Activated CD4-positive, alpha-beta memory T cell treated with anti-CD3 and anti-CD28 coated beads, Interleukin-2, amount 10 ng/mL, durations not matched to agents 7 days and 5 days (primary cell): ENCODE measurements at regions not wholly inside any gene's neighbourhood (a gene's known extent, or its start where the extent isn't known, plus 50 kb on each side); places are given as distances from the start of the nearest gene placed in this dataset.
"Not testable (repeated sequence)": the region's sequence is repeated elsewhere in the genome, so short reads cannot be mapped to it uniquely, and the experiment has no call there.

Experiments
- CTCF ChIA-PET: fragments of 350-600 bp; sonication (Branson Sonifier 250); formaldehyde crosslinking; loops from one replicate; lab custom pipeline; 2021; ENCODE audit warnings: antibody characterized with exemption, inconsistent platforms; lab: Charles Lee
- POLR2A ChIA-PET: fragments of 350-600 bp; sonication (Branson Sonifier 250); formaldehyde crosslinking; loops from one replicate; lab custom pipeline; 2021; ENCODE audit warnings: antibody characterized with exemption; lab: Charles Lee
- DNase-seq: peaks from one replicate; pipeline ENCODE4 v3.0.0-alpha.2; 2020
- H3K27ac Mint-ChIP-seq: one replicate; pipeline ENCODE4 v1.8.0; 2021; ENCODE audit warnings: mild to moderate bottlenecking, mixed read lengths
- H3K27me3 Mint-ChIP-seq: one replicate; pipeline ENCODE4 v1.8.0; 2021; ENCODE audit warnings: mixed read lengths
- H3K36me3 Mint-ChIP-seq: one replicate; pipeline ENCODE4 v1.8.0; 2021; ENCODE audit warnings: low read depth, mixed read lengths
- H3K4me1 Mint-ChIP-seq: one replicate; pipeline ENCODE4 v1.8.0; 2021; ENCODE audit warnings: mixed read lengths
- H3K4me3 Mint-ChIP-seq: one replicate; pipeline ENCODE4 v1.8.0; 2021; ENCODE audit warnings: mild to moderate bottlenecking, mixed read lengths
- H3K9me3 Mint-ChIP-seq: one replicate; pipeline ENCODE4 v1.8.0; 2021; ENCODE audit warnings: mixed read lengths

GRCh38 chr13:50735071-50735470 lies 108.4 kb downstream of the DLEU7 start:
- H3K27me3 Mint-ChIP-seq = no peaks in the 10 kb centered on the region
- no peak overlapping the region for H3K4me3 Mint-ChIP-seq
- no peaks in the 10 kb centered on the region for H3K36me3 Mint-ChIP-seq
- peaks cover 13% of the 10 kb centered on the region for H3K4me1 Mint-ChIP-seq
- ChIA-PET CTCF (no interaction called here), POLR2A (no interaction called here)
- peaks cover 8% of the 10 kb centered on the region for H3K9me3 Mint-ChIP-seq
- no peak overlapping the region for H3K27ac Mint-ChIP-seq
- no peak for DNase-seq

DNA sequence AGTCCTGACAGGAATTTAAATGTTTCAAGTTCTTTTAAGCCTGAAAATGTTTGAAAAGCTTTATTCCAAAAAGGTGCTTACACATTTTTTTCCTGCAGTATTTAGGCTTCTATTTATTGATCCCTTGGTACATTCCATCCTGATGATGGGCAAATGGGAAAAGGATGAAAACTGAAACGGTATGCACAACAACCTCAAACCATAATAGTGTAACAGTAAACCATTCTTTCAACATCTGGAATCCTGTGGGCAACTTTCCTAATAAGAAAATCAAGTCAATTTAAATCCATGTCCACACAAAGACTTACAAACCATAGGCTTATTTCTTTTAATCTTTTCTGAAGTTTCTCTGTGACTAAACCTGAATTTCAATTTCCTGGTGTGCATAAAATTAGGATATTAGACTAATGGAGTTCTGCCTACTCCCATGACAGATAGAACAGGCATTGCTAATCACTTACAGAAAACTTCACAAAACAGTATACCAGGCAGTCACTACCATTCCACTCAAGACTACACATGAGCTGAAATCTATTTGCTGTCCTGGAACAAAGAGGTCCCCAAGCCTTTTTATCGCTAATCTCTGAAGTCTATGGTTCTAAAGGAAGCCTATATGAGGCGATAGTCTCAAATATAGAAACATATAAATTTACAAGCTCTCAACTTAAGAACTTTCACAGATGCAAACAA lies 103.3 kb downstream of the DLEU7 start:
- CTCF ChIA-PET = interaction anchor here (1.6 kb wide), 1 partner anchor 172 kb away, joined by 3 read pairs; no protein-coding TSS in a partner anchor
- no peak overlapping the region for H3K27ac Mint-ChIP-seq
- DNase-seq = no peak
- no peak overlapping the region for H3K4me3 Mint-ChIP-seq
- POLR2A ChIA-PET = no interaction called here
- H3K36me3 Mint-ChIP-seq = no peaks in the 10 kb centered on the region
- H3K9me3 Mint-ChIP-seq = no peaks in the 10 kb centered on the region
- peaks cover 2% of the 10 kb centered on the region for H3K27me3 Mint-ChIP-seq
- H3K4me1 Mint-ChIP-seq = no peaks in the 10 kb centered on the region

DNA sequence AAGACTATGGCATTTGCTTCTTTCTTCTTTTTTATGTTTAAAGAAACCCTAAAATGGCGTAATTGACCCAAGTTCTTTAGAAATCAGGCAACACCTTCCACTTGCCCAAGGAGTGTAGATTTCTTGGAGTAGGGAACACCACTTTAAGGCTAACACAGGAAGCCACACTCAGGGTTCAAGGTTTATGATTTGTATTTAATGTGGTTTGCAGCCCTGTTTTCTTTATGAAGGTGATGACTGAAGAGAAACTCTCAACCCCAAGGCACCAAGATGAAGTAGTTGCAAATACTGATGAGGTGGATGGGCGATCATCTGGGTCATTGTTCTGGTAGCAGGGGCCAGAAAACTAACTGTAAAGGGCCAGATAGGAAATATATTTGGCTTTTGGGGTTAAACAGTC lies 101.1 kb downstream of the DLEU7 start:
- ChIA-PET CTCF (no interaction called here), POLR2A (no interaction called here)
- Mint-ChIP-seq H3K36me3 (no peaks in the 10 kb centered on the region), H3K27ac (no peak overlapping the region), H3K27me3 (peaks cover 2% of the 10 kb centered on the region), H3K9me3 (no peaks in the 10 kb centered on the region), H3K4me3 (no peak overlapping the region), H3K4me1 (no peaks in the 10 kb centered on the region)
- DNase-seq = no peak

GRCh38 chr13:50742968-50743367 lies 100.5 kb downstream of the DLEU7 start:
- DNase-seq = no peak
- ChIA-PET CTCF (no interaction called here), POLR2A (no interaction called here)
- no peak overlapping the region for H3K27ac Mint-ChIP-seq
- H3K9me3 Mint-ChIP-seq = no peaks in the 10 kb centered on the region
- H3K4me3 Mint-ChIP-seq = no peak overlapping the region
- H3K27me3 Mint-ChIP-seq = peaks cover 2% of the 10 kb centered on the region
- H3K36me3 Mint-ChIP-seq = no peaks in the 10 kb centered on the region
- no peaks in the 10 kb centered on the region for H3K4me1 Mint-ChIP-seq

- H3K4me3 Mint-ChIP-seq = no peak overlapping the region
- ChIA-PET CTCF (no interaction called here), POLR2A (no interaction called here)
- H3K27me3 Mint-ChIP-seq = peaks cover 2% of the 10 kb centered on the region
- H3K9me3 Mint-ChIP-seq = no peaks in the 10 kb centered on the region
- no peaks in the 10 kb centered on the region for H3K36me3 Mint-ChIP-seq
- H3K4me1 Mint-ChIP-seq = no peaks in the 10 kb centered on the region
- DNase-seq = no peak
- no peak overlapping the region for H3K27ac Mint-ChIP-seq
These were observed 99.3 kb downstream of the DLEU7 start for GRCh38 chr13:50744116-50744660.

- Mint-ChIP-seq H3K27ac (no peak overlapping the region), H3K36me3 (no peaks in the 10 kb centered on the region), H3K4me3 (no peak overlapping the region), H3K4me1 (no peaks in the 10 kb centered on the region), H3K9me3 (no peaks in the 10 kb centered on the region), H3K27me3 (peaks cover 8% of the 10 kb centered on the region)
- ChIA-PET CTCF (no interaction called here), POLR2A (no interaction called here)
- no peak for DNase-seq
These were observed 97.9 kb downstream of the DLEU7 start for GRCh38 chr13:50745542-50746115.

- Mint-ChIP-seq H3K4me3 (no peak overlapping the region), H3K27ac (no peak overlapping the region), H3K4me1 (no peaks in the 10 kb centered on the region), H3K27me3 (peaks cover 9% of the 10 kb centered on the region), H3K36me3 (no peaks in the 10 kb centered on the region), H3K9me3 (no peaks in the 10 kb centered on the region)
- DNase-seq = no peak
- CTCF ChIA-PET = no interaction called here
- POLR2A ChIA-PET = no interaction called here
These were observed 95.6 kb downstream of the DLEU7 start for GRCh38 chr13:50747737-50748350.

DNA sequence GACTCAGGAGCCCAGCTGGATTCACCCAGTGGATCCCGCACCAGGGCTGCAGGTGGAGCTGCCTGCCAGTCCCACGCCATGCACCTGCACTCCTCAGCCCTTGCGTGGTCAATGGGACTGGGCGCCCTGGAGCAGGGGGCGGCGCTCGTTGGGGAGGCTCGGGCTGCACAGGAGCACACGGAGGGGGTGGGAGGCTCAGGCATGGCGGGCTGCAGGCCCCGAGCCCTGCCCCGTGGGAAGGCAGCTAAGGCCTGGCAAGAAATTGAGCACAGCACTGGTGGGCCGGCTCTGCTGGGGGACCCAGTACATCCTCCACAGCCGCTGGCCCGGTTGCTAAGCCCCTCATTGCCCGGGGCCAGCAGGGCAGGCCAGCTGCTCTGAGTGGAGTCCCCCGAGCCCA lies 90.3 kb downstream of the DLEU7 start:
- DNase-seq, CTCF ChIA-PET: not testable (repeated sequence)

DNA sequence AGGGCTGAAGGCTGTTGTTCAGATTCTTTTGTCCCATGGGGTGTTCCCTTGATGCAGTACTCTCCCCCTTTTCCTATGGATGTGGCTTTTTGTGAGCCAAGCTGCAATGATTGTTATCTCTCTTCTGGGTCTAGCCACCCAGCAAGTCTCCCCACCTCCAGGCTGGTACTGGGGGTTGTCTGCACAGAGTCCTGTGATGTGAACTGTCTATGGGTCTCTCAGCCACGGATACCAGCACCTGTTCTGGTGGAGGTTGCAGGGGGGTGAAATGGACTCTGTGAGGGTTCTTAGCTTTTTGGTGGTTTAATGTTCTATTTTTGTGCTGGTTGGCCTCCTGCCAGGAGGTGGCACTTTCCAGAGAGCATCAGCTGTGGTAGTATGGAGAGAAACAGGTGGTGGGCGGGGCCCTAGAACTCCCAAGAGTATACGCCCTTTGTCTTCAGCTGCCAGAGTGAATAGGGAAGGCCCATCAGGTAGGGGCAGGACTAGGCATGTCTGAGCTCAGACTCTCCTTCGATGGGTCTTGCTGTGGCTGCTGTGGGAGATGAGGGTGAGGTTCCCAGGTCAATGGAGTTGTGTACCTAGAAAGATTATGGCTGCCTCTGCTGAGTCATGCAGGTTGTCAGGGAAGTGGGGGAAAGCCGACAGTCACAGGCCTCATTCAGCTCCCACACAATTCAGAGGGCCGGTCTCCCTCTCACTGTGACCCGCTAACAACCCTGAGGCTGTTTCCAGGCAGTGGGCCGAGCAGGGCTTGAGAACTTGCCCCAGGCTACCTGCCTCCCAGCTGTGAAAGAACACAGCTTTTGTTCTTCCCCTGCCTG lies 87.4 kb downstream of the DLEU7 start:
- POLR2A ChIA-PET, H3K9me3 Mint-ChIP-seq, H3K4me3 Mint-ChIP-seq, H3K27ac Mint-ChIP-seq, H3K36me3 Mint-ChIP-seq, H3K4me1 Mint-ChIP-seq, DNase-seq, H3K27me3 Mint-ChIP-seq: not testable (repeated sequence)
- CTCF ChIA-PET = interaction anchor here (0.7 to 1.4 kb wide), 2 partner anchors 156 to 569 kb away, joined by 3 read pairs; no protein-coding TSS in a partner anchor

More for the DNA sequence above, 90.3 kb downstream of the DLEU7 start:
- H3K27me3 Mint-ChIP-seq, H3K36me3 Mint-ChIP-seq, H3K27ac Mint-ChIP-seq, POLR2A ChIA-PET, H3K9me3 Mint-ChIP-seq, H3K4me3 Mint-ChIP-seq, H3K4me1 Mint-ChIP-seq: not testable (repeated sequence)

DNA sequence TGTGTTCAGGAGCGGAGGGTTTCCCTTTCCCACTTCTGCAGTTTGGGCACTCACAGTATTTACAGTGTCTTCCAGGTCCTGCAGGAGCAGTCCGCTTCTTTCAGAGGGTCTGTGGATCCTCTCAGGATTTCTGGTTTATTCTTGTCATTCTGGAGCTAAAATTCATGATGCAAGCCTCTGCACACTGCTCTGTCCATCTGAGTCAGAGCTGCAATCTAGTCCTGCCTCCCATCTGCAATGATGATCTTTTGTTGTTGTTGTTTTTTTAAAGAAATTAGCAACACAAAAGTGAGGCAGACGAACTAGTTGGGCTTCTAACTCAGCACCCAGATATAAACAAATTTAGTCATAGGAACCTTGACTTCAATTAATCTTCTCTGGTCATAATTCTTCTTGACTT lies 86.5 kb downstream of the DLEU7 start:
- no peaks in the 10 kb centered on the region for H3K9me3 Mint-ChIP-seq
- CTCF ChIA-PET = interaction anchor here (1.4 kb wide), 1 partner anchor 155 kb away, joined by 3 read pairs; no protein-coding TSS in a partner anchor

DNA sequence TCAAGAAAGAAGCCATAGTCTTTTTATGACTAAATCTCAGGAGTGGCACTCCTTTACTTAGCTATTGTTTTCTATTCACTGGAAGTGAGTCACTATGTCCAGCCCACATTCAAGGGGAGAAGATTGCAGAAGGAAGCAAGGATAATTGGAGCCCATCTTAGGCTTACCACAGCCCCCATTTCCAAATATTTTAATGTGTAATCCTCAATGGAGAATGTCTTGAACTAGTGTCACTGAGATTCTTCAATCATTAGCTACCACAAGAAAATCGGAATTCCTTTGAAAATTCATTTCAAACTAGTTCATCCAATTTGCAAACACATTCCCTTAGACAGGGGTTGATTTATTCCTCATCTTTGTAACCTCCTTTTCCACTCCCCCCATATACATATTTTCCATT lies 84.7 kb downstream of the DLEU7 start:
- no peaks in the 10 kb centered on the region for H3K36me3 Mint-ChIP-seq
- H3K27me3 Mint-ChIP-seq = no peaks in the 10 kb centered on the region
- DNase-seq = no peak
- no peak overlapping the region for H3K27ac Mint-ChIP-seq
- CTCF ChIA-PET = no interaction called here
- peaks cover 7% of the 10 kb centered on the region for H3K4me1 Mint-ChIP-seq
- no peak overlapping the region for H3K4me3 Mint-ChIP-seq
- POLR2A ChIA-PET = no interaction called here
- H3K9me3 Mint-ChIP-seq = no peaks in the 10 kb centered on the region

More for the DNA sequence above, 86.5 kb downstream of the DLEU7 start:
- Mint-ChIP-seq H3K4me1 (peaks cover 7% of the 10 kb centered on the region), H3K27ac (no peak overlapping the region), H3K36me3 (no peaks in the 10 kb centered on the region), H3K27me3 (no peaks in the 10 kb centered on the region), H3K4me3 (no peak overlapping the region)
- POLR2A ChIA-PET = no interaction called here
- DNase-seq = no peak

- no peaks in the 10 kb centered on the region for H3K9me3 Mint-ChIP-seq
- H3K4me1 Mint-ChIP-seq = peaks cover 7% of the 10 kb centered on the region
- H3K27me3 Mint-ChIP-seq = peaks cover 6% of the 10 kb centered on the region
- H3K27ac Mint-ChIP-seq = no peak overlapping the region
- POLR2A ChIA-PET = no interaction called here
- H3K36me3 Mint-ChIP-seq = no peaks in the 10 kb centered on the region
- no peak for DNase-seq
- H3K4me3 Mint-ChIP-seq = no peak overlapping the region
- CTCF ChIA-PET = no interaction called here
These were observed 82.7 kb downstream of the DLEU7 start for GRCh38 chr13:50760751-50761150.

DNA sequence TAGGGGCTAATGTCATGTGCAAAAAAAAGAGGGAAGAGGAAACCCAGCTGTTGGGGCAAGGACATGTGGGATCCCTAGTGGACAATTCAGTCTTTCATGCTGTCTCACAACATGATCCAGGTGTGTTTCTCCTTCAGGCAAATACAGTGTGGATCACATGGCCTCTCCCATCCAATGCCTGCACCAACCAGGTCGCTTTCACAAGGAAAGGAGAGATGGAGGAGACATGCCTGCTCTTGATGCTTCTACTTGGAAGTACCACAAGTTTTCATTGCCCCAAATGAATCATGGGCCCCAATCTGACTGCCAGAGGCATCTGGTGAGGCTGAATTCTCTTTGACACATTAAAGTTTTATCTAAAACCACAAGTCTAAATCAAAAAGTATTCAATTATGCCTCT lies 82.1 kb downstream of the DLEU7 start:
- Mint-ChIP-seq H3K4me3 (no peak overlapping the region), H3K4me1 (peaks cover 5% of the 10 kb centered on the region), H3K9me3 (no peaks in the 10 kb centered on the region), H3K36me3 (no peaks in the 10 kb centered on the region), H3K27ac (no peak overlapping the region), H3K27me3 (peaks cover 6% of the 10 kb centered on the region)
- ChIA-PET CTCF (no interaction called here), POLR2A (no interaction called here)
- no peak for DNase-seq
